HEK293 (cell line): ENCODE measurements at regions not wholly inside any gene's neighbourhood (a gene's known extent, or its start where the extent isn't known, plus 50 kb on each side); places are given as distances from the start of the nearest gene placed in this dataset.

Experiments used
- CTCF ChIA-PET: fragments of 350-600 bp; formaldehyde crosslinking; extraction: SDS; loops from one replicate; lab custom pipeline; 2021; ENCODE audit warnings: antibody characterized with exemption; lab: Yijun Ruan, JAX
- POLR2A ChIA-PET: fragments of 300-600 bp; formaldehyde crosslinking; extraction: SDS; loops from one replicate; lab custom pipeline; 2020; ENCODE audit warnings: antibody characterized with exemption, inconsistent platforms; lab: Yijun Ruan, JAX
- H3K27ac ChIP-seq: fragments of 200-500 bp; sonication (Bioruptor generic); 2 replicates; pipeline ENCODE4 v1.5.1; 2014; ENCODE audit warnings: low read depth, low read length, control low read depth, inconsistent platforms; ENCODE audit errors: extremely low read depth
- H3K36me3 ChIP-seq, 2 experiments: fragments of 200-500 bp in 1 of 2; sonication (Bioruptor generic) in 1 of 2; 1 replicate in 1 of 2; 2 replicates in 1 of 2; pipeline ENCODE4 v1.5.1; 2014 to 2017; ENCODE audit warnings: inconsistent platforms in 2 of 2, low read length in 2 of 2; ENCODE audit not compliant: control insufficient read depth in 2 of 2, insufficient read depth in 1 of 2
- H3K4me1 ChIP-seq: fragments of 200-500 bp; sonication (Bioruptor generic); 2 replicates; pipeline ENCODE4 v1.5.1; 2014; ENCODE audit warnings: mild to moderate bottlenecking, low read length, inconsistent platforms; ENCODE audit not compliant: control insufficient read depth, insufficient read depth
- H3K4me3 ChIP-seq: 2 replicates; pipeline ENCODE4 v1.5.1; 2011; ENCODE audit warnings: low read depth, mild to moderate bottlenecking, control low read depth, low read length, moderate library complexity
- H3K9me3 ChIP-seq: fragments of 200-500 bp; sonication (Bioruptor generic); 2 replicates; pipeline ENCODE4 v1.5.1; 2014; ENCODE audit warnings: low read depth, low read length, inconsistent platforms; ENCODE audit not compliant: control insufficient read depth, insufficient read depth
- GLI4 ChIP-seq: fragments of 450-650 bp; formaldehyde crosslinking; IDR thresholded peaks from 2 replicates; pipeline ENCODE4 v1.5.1; 2016; ENCODE audit warnings: missing biosample characterization, missing genetic modification characterization
- GLIS1 ChIP-seq: fragments of 450-650 bp; formaldehyde crosslinking; IDR thresholded peaks from 2 replicates; pipeline ENCODE4 v1.5.1; 2016; ENCODE audit warnings: missing biosample characterization, missing genetic modification characterization
- HOXD13 ChIP-seq: sonication (generic); formaldehyde crosslinking; IDR thresholded peaks from 2 replicates; pipeline ENCODE4 v1.8.0; 2022; ENCODE audit warnings: missing genetic modification reagents, borderline replicate concordance
- IKZF3 ChIP-seq: fragments of 450-650 bp; IDR thresholded peaks from 2 replicates; pipeline ENCODE4 v1.5.0; 2018; ENCODE audit warnings: missing biosample characterization, mild to moderate bottlenecking, missing genetic modification characterization, moderate library complexity
- MZF1 ChIP-seq: fragments of 450-650 bp; formaldehyde crosslinking; IDR thresholded peaks from 2 replicates; pipeline ENCODE4 v1.5.1; 2017; ENCODE audit warnings: missing biosample characterization, missing genetic modification characterization, borderline replicate concordance
- OVOL3 ChIP-seq: fragments of 450-650 bp; formaldehyde crosslinking; IDR thresholded peaks from 2 replicates; pipeline ENCODE4 v1.5.1; 2016; ENCODE audit warnings: missing biosample characterization, missing genetic modification characterization
- PRDM4 ChIP-seq: fragments of 450-650 bp; formaldehyde crosslinking; IDR thresholded peaks from 2 replicates; pipeline ENCODE4 v1.5.1; 2017; ENCODE audit warnings: missing biosample characterization, missing genetic modification characterization
- SALL2 ChIP-seq: fragments of 450-650 bp; formaldehyde crosslinking; IDR thresholded peaks from 2 replicates; pipeline ENCODE4 v1.5.0; 2017; ENCODE audit warnings: missing biosample characterization, mild to moderate bottlenecking, missing genetic modification characterization, borderline replicate concordance
- SP7 ChIP-seq: fragments of 450-650 bp; formaldehyde crosslinking; IDR thresholded peaks from 2 replicates; pipeline ENCODE4 v1.5.1; 2016; ENCODE audit warnings: missing biosample characterization, missing genetic modification characterization
- ZBTB21 ChIP-seq: fragments of 450-650 bp; formaldehyde crosslinking; IDR thresholded peaks from 2 replicates; pipeline ENCODE4 v1.5.1; 2017; ENCODE audit warnings: missing biosample characterization, missing genetic modification characterization
- ZBTB8A ChIP-seq: fragments of 450-650 bp; formaldehyde crosslinking; IDR thresholded peaks from 2 replicates; pipeline ENCODE4 v1.5.1; 2016; ENCODE audit warnings: missing biosample characterization, missing genetic modification characterization
- ZEB2 ChIP-seq: fragments of 450-650 bp; formaldehyde crosslinking; IDR thresholded peaks from 2 replicates; pipeline ENCODE4 v1.5.1; 2016; ENCODE audit warnings: missing biosample characterization, missing genetic modification characterization
- ZFP3 ChIP-seq: fragments of 450-650 bp; formaldehyde crosslinking; IDR thresholded peaks from 2 replicates; pipeline ENCODE4 v1.5.1; 2016; ENCODE audit warnings: low read depth, missing biosample characterization, missing genetic modification characterization
- ZIC2 ChIP-seq: fragments of 450-650 bp; formaldehyde crosslinking; IDR thresholded peaks from 2 replicates; pipeline ENCODE4 v1.5.1; 2016; ENCODE audit warnings: missing biosample characterization, missing genetic modification characterization
- ZNF140 ChIP-seq: fragments of 450-650 bp; formaldehyde crosslinking; IDR thresholded peaks from 2 replicates; pipeline ENCODE4 v1.5.1; 2016; ENCODE audit warnings: missing biosample characterization, missing genetic modification characterization
- ZNF169 ChIP-seq: fragments of 450-650 bp; formaldehyde crosslinking; IDR thresholded peaks from 2 replicates; pipeline ENCODE4 v1.5.1; 2016; ENCODE audit warnings: missing biosample characterization, missing genetic modification characterization
- ZNF23 ChIP-seq: fragments of 450-650 bp; formaldehyde crosslinking; IDR thresholded peaks from 2 replicates; pipeline ENCODE4 v1.5.1; 2016; ENCODE audit warnings: missing biosample characterization, missing genetic modification characterization, borderline replicate concordance
- ZNF362 ChIP-seq: fragments of 450-650 bp; formaldehyde crosslinking; IDR thresholded peaks from 2 replicates; pipeline ENCODE4 v1.5.1; 2016; ENCODE audit warnings: missing biosample characterization, missing genetic modification characterization
- ZNF366 ChIP-seq: fragments of 450-650 bp; formaldehyde crosslinking; conservative IDR thresholded peaks from 2 replicates; pipeline ENCODE4 v1.5.1; 2016; ENCODE audit warnings: missing biosample characterization, missing genetic modification characterization
- ZNF701 ChIP-seq: fragments of 450-650 bp; formaldehyde crosslinking; IDR thresholded peaks from 2 replicates; pipeline ENCODE4 v1.5.1; 2016; ENCODE audit warnings: missing biosample characterization, missing genetic modification characterization
- ZNF704 ChIP-seq: fragments of 450-650 bp; formaldehyde crosslinking; IDR thresholded peaks from 2 replicates; pipeline ENCODE4 v1.5.1; 2016; ENCODE audit warnings: missing biosample characterization, missing genetic modification characterization
- ZNF707 ChIP-seq: fragments of 450-650 bp; formaldehyde crosslinking; IDR thresholded peaks from 2 replicates; pipeline ENCODE4 v1.5.1; 2016; ENCODE audit warnings: missing biosample characterization, missing genetic modification characterization
- ZNF792 ChIP-seq: fragments of 450-650 bp; formaldehyde crosslinking; IDR thresholded peaks from 2 replicates; pipeline ENCODE4 v1.5.1; 2016; ENCODE audit warnings: missing biosample characterization, missing genetic modification characterization
- ZNF830 ChIP-seq: fragments of 450-650 bp; IDR thresholded peaks from 2 replicates; pipeline ENCODE4 v1.5.0; 2018; ENCODE audit warnings: missing biosample characterization, missing genetic modification characterization, low read depth, mild to moderate bottlenecking, moderate library complexity
- ZSCAN4 ChIP-seq: fragments of 450-650 bp; formaldehyde crosslinking; IDR thresholded peaks from 2 replicates; pipeline ENCODE4 v1.5.1; 2017; ENCODE audit warnings: missing biosample characterization, missing genetic modification characterization

- TF ChIP-seq MZF1 (tag by site-specific recombination), result no peak
- TF ChIP-seq ZNF366 (tag by site-specific recombination), result no peak
- TF ChIP-seq ZNF701 (tag by site-specific recombination), result no peak
- TF ChIP-seq PRDM4 (tag by site-specific recombination), result no peak
- no peak for TF ChIP-seq ZBTB21 (tag by site-specific recombination)
- no peak for TF ChIP-seq GLI4
- no peak for TF ChIP-seq GLIS1 (tag by site-specific recombination)
- no peak for TF ChIP-seq ZNF362 (tag by site-specific recombination)
- TF ChIP-seq ZBTB8A, result no peak
- no peak for TF ChIP-seq ZIC2 (tag by site-specific recombination)
- TF ChIP-seq ZNF707 (tag by site-specific recombination), result no peak
- TF ChIP-seq OVOL3, result no peak
- TF ChIP-seq ZNF140, result no peak
- no peak for TF ChIP-seq ZNF23 (tag by site-specific recombination)
- TF ChIP-seq ZNF704, result no peak
- H3K36me3 ChIP-seq, result no peaks in the 10 kb centered on the region
- POLR2A ChIA-PET, result no interaction called here
- CTCF ChIA-PET, result no interaction called here
- H3K27ac ChIP-seq, result no peak overlapping the region
- H3K4me1 ChIP-seq, result no peaks in the 10 kb centered on the region
- no peaks in the 10 kb centered on the region for H3K9me3 ChIP-seq
- no peak overlapping the region for H3K4me3 ChIP-seq
Observed at GRCh38 chr1:172774561-172774960, 115.7 kb downstream of the FASLG start.

GRCh38 chr1:172775606-172776005 is 116.7 kb downstream of the FASLG start:
- CTCF ChIA-PET, result interaction anchor here (0.7 kb wide), 1 partner anchor 321 kb away, joined by 3 read pairs; no protein-coding TSS in a partner anchor
- no peaks in the 10 kb centered on the region for H3K36me3 ChIP-seq

More at GRCh38 chr1:172775606-172776005, 116.7 kb downstream of the FASLG start:
- POLR2A ChIA-PET, result no interaction called here
- Histone ChIP-seq H3K4me1 (no peaks in the 10 kb centered on the region), H3K27ac (no peak overlapping the region), H3K9me3 (no peaks in the 10 kb centered on the region), H3K4me3 (no peak overlapping the region)
- TF ChIP-seq SP7 (tag by site-specific recombination) (no peak), MZF1 (tag by site-specific recombination) (no peak), ZFP3 (no peak), HOXD13 (no peak), ZEB2 (no peak), ZSCAN4 (tag by site-specific recombination) (no peak), ZNF792 (tag by site-specific recombination) (no peak), ZNF701 (tag by site-specific recombination) (no peak), IKZF3 (tag by site-specific recombination) (no peak), ZBTB8A (no peak), SALL2 (no peak), ZNF169 (tag by site-specific recombination) (no peak), ZNF830 (tag by site-specific recombination) (no peak)
